ENCODE measurements at regions not wholly inside any gene's neighbourhood (a gene's known extent, or its start where the extent isn't known, plus 50 kb on each side); places are given as distances from the start of the nearest gene placed in this dataset.

GRCh38 chr6:156111913-156112312 is 656.3 kb upstream of the NOX3 start:
- no peak for DNase-seq

DNA sequence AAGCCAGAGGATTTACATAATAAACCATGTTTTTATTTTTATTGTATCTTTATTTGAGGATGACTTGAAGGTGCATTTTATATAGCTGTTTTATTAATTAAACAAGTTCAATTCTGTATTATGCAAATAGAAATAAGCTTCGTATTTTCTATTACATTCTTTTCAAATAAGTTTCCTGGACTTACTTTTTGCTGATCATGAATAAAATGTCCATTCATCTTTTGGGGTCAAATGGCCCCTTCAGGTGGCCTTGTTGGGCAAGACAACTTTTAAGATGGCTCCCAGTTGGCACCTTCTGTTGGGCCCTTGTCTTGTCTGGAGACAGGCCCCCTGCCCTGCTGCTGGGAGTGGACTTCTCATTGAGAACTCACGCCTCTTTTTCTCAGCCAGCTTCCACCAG is 654.6 kb upstream of the NOX3 start:
- no peak for DNase-seq

GRCh38 chr6:156109713-156110112 is 654.1 kb upstream of the NOX3 start:
- DNase-seq = no peak

- no peak for DNase-seq
Observed at GRCh38 chr6:156107624-156108101, 652.0 kb upstream of the NOX3 start.

- DNase-seq = no peak
Observed at GRCh38 chr6:156102129-156102528, 646.5 kb upstream of the NOX3 start.

GRCh38 chr6:156098839-156099238 is 643.2 kb upstream of the NOX3 start:
- DNase-seq = no peak

- no peak for DNase-seq
Observed at GRCh38 chr6:156087487-156087886, 631.8 kb upstream of the NOX3 start.

DNA sequence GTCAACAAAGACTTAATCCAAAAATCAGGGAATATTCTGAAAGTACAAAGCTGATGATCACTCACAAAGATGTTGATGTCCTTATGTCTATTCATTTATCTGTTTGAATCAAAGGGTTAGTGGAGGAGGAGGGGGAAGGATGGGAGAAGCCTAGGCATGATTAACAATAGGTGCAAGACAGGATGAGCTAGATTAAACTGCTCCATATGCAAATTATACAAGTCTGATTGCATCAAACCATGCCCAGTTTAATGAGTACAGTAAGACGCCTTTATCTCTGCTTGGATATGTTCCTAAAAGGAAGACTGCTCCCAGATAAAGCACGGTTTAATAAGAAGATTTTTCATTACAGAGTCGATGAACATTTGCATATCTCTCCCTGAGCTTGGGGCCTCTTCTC is 626.4 kb upstream of the NOX3 start:
- no peak for DNase-seq

DNA sequence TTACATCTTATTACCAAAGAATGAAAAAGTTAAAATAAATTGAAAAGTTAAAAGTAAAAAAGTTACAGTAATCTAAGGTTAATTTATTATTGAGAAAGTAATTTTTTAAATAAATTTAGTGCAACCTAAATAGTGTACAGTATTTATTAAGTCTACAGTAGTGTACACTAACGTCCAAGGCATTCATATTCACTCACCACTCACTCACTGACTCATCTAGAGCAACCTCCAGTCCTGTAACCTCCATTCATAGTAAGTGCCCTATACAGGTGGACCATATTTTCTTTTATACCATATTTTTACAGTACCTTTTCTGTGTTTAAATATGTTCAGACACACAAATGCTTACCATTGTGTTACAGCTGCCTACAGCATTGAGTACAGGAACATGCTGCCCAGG is 624.7 kb upstream of the NOX3 start:
- DNase-seq = no peak

GRCh38 chr6:156068881-156069280 is 613.2 kb upstream of the NOX3 start:
- peak in 1 of 2 donors; percentile 61 for DNase-seq

- no peak for DNase-seq
Observed at GRCh38 chr6:156065849-156066248, 610.2 kb upstream of the NOX3 start.

DNA sequence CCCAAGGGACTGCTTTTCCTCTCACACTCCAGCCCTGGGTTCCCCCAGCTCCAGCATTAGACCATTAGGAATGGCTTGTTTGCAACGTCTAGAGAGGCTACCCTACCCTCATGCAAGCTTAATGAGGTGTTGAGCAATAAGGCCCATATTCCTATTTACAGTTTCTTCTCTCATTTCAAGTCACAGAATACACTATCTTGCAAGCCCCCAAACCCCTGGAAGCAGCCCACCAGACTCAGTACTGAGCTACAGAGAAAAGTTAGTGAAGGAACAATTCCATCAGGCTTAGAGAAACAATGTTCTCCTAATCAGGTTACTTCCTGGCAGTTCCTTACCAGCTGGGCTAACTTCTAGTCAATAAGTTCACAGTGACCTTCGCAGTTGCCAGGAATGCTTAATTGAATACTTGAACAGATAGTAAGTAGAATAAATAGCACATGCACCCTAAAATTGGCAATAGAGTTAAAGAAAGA is 606.5 kb upstream of the NOX3 start:
- DNase-seq = no peak

DNA sequence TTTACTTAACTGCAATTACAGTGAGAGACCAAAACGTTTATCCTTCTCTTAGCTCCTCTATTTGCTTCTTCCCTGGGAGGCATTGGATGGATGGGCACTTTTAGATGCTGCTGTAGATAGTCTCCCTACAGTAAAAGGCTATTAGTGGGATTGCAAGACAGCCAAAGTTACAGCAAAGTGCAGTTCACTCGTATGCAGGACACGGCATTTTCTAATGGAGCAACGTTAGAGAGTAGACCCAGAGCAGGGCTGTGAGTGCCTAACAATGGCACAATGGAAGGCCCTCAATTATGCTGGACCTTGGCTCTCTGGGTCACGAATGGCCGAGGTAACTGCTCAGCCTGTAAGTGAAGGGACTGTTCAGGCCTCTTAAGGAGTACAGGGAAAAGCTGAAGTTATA is 605.8 kb upstream of the NOX3 start:
- DNase-seq = no peak

DNA sequence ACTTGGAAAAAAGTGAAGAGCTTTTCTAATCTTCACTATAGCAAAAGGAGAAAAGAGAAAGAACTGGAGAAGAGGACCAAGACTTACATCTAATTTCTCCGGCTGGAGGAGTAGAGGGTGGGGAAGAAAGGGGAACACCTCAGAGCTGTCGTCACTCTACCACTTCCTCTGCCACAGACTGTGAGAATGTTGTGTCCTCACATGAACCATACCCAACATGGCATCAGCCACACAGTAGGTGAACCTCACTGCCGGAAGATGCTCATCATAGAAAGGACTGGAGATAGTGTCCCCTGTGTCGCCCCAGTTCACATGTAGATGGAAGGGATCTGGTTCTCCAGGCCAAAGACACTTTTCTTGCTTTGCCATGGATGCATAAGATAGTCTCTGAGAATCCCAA is 604.4 kb upstream of the NOX3 start:
- peak in 1 of 2 donors; percentile 13 for DNase-seq

GRCh38 chr6:156058356-156058755 is 602.7 kb upstream of the NOX3 start:
- DNase-seq = no peak

- DNase-seq = no peak
Observed at GRCh38 chr6:156057869-156058268, 602.2 kb upstream of the NOX3 start.

DNA sequence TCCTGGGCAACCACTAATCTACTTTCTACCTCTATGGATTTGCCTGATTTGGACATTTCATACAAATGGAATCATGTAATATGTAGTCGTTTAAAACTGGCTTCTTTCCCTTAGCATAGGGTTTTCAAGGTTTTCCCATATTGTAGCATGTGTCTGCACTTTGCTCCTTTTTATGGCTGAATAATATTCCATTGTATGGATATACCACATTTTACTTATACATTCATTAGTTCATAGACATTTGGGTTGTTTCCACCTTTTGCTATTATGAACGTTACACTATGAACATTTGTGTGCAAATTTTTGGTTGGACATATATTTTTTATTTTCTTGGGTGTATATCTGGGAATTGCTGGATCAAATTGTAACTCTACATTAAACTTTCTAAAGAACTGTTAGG is 600.4 kb upstream of the NOX3 start:
- no peak for DNase-seq

DNA sequence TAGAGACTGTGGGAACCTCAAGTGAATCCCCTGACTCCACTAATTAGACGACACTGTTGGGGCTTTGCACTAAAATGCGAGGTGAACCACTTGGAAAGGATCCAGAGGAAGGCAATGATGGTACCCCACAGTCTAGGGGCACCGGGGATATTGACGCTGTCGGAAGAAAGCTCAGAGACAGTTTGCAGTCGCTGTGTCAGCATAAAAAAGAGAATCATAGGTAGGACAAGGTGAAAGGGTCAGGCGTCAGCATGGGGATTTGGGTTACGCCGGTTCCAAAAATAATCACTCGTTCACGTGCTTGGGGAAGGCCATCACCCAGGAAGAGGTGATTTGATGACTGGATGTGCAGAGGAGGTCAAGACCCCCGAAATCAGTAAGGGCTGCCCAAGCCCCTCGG is 598.0 kb upstream of the NOX3 start:
- DNase-seq = no peak

GRCh38 chr6:156046841-156047449 is 591.3 kb upstream of the NOX3 start:
- no peak for DNase-seq

DNA sequence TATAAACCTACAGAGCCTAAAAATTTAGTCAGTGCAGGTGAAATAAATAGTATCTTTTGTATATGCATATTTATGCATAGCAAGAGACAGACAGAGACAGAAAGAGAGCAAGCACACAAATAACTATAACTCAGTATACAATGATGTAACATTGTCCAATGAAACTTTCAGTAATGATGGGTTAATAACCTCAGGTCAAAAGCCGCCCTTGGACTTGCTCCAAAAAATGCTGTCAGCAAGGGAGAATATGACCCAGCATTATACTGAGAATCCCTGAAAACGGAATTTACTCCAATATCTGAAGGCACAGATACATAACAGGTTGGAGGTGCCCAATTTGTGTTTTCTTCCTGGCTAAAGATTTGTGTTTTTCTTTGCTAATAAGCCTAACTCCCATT is 590.6 kb upstream of the NOX3 start:
- no peak for DNase-seq

GRCh38 chr6:156045401-156046267 is 590.0 kb upstream of the NOX3 start:
- no peak for DNase-seq

DNA sequence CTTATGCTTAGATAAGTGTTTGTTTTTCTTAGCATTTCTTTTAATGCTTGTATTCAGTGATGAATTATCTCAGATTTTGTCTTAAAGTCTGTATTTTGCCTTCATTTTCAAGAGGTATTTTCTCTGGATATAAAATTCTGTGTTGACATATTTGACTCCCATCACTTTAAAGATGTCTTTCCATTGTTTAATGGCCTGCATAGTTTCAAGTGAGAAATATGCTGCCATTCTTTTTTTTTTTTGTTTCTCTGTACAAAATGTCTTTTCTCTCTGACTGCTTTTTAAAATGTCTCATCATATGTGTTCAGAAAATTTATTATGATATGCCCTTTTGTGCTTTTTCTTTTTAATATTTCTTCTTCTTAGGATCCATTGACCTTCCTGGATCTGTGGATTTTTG is 578.0 kb upstream of the NOX3 start:
- DNase-seq = no peak

GRCh38 chr6:156031516-156031915 is 575.9 kb upstream of the NOX3 start:
- DNase-seq = no peak

DNA sequence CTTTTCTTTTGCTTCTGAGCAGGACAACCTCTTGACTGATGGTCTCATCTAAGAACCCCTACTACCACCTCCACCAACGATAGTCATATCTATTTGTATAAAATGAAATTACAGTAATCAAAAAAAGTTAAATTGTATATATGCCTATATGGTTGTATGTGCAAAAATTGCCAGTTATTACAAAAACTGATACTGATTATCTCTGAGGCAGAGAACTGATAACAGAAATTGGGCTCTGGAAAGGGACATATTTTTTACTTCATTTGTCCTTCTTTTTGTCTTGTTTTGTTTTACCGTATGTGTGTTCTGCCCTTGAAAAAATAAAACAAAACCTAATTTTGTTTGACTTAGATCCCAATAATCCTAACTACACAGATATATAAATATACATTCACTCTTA is 574.4 kb upstream of the NOX3 start:
- no peak for DNase-seq
